Activated CD4-positive, alpha-beta T cell treated with anti-CD3 and anti-CD28 coated beads, Interleukin-2, amount 10 ng/mL, durations not matched to agents 7 days and 5 days (primary cell): ENCODE measurements at regions not wholly inside any gene's neighbourhood (a gene's known extent, or its start where the extent isn't known, plus 50 kb on each side); places are given as distances from the start of the nearest gene placed in this dataset.

Experiments used
- CTCF ChIA-PET: fragments of 350-600 bp; sonication (Branson Sonifier 250); formaldehyde crosslinking; loops from one replicate; lab custom pipeline; 2021; ENCODE audit warnings: antibody characterized with exemption; lab: Charles Lee
- POLR2A ChIA-PET: fragments of 350-600 bp; sonication (Branson Sonifier 250); formaldehyde crosslinking; loops from one replicate; lab custom pipeline; 2021; ENCODE audit warnings: antibody characterized with exemption; lab: Charles Lee
- DNase-seq: peaks from one replicate; pipeline ENCODE4 v3.0.0-alpha.2; 2020
- H3K27ac Mint-ChIP-seq: one replicate; pipeline ENCODE4 v1.8.0; 2021; ENCODE audit warnings: mild to moderate bottlenecking, moderate library complexity, mixed read lengths
- H3K27me3 Mint-ChIP-seq: one replicate; pipeline ENCODE4 v1.8.0; 2021; ENCODE audit warnings: mixed read lengths
- H3K36me3 Mint-ChIP-seq: one replicate; pipeline ENCODE4 v1.8.0; 2021; ENCODE audit warnings: low read depth, mixed read lengths
- H3K4me1 Mint-ChIP-seq: one replicate; pipeline ENCODE4 v1.8.0; 2021; ENCODE audit warnings: mixed read lengths
- H3K4me3 Mint-ChIP-seq: one replicate; pipeline ENCODE4 v1.8.0; 2021; ENCODE audit warnings: mild to moderate bottlenecking, moderate library complexity, mixed read lengths
- H3K9me3 Mint-ChIP-seq: one replicate; pipeline ENCODE4 v1.8.0; 2021; ENCODE audit warnings: mixed read lengths

- CTCF ChIA-PET: no interaction called here
- no peak overlapping the region for H3K27ac Mint-ChIP-seq
- no peaks in the 10 kb centered on the region for H3K4me1 Mint-ChIP-seq
- no peaks in the 10 kb centered on the region for H3K36me3 Mint-ChIP-seq
- POLR2A ChIA-PET: no interaction called here
- H3K9me3 Mint-ChIP-seq: no peaks in the 10 kb centered on the region
- H3K27me3 Mint-ChIP-seq: no peaks in the 10 kb centered on the region
- no peak overlapping the region for H3K4me3 Mint-ChIP-seq
- DNase-seq: no peak
Observed at GRCh38 chr5:165714598-165714997, 2209.2 kb downstream of the MAT2B start.

DNA sequence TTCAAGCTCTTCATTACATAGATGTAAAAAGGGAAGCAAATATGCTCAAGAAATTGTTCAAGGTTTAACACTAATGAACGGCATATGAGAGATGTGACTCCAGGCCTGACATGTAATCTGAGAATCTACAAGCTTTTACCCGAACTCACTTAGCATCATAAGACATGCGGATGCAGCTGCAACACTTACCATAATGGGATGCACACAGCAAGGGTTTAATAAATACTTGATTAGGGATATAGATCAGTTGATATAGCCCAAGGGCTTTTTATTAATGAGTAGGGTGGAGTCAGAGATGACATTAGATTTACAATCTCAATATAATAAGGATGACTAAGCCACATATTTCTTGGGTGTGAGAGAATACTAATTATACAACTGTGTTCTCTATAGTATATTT is 2215.5 kb downstream of the MAT2B start:
- H3K9me3 Mint-ChIP-seq: peaks cover 2% of the 10 kb centered on the region
- ChIA-PET CTCF (no interaction called here), POLR2A (no interaction called here)
- no peak overlapping the region for H3K27ac Mint-ChIP-seq
- H3K27me3 Mint-ChIP-seq: no peaks in the 10 kb centered on the region
- H3K36me3 Mint-ChIP-seq: no peaks in the 10 kb centered on the region
- no peak for DNase-seq
- no peak overlapping the region for H3K4me3 Mint-ChIP-seq
- no peaks in the 10 kb centered on the region for H3K4me1 Mint-ChIP-seq

- Mint-ChIP-seq H3K4me3 (no peak overlapping the region), H3K4me1 (no peaks in the 10 kb centered on the region), H3K27ac (no peak overlapping the region), H3K27me3 (no peaks in the 10 kb centered on the region), H3K9me3 (peaks cover 2% of the 10 kb centered on the region), H3K36me3 (no peaks in the 10 kb centered on the region)
- no peak for DNase-seq
- POLR2A ChIA-PET: no interaction called here
- CTCF ChIA-PET: no interaction called here
Observed at GRCh38 chr5:165722401-165722800, 2217.0 kb downstream of the MAT2B start.

DNA sequence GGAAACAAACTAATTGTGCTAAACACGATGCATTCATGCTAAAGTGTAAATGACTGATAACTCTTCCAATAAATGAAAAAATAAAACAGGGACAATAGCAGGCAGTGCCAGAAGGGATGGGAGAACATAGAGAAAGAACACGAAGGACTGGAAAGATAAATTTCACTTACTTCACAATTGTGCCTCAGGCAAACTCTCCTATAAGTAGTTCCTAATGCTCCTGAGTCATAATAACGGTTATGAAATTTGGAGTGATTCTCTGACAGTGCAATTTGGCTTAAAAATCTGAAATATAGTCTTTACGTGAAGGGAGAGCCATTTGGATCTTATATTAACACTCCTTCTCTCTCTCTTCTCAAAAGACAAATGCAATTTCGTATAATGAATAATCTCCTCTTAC is 2218.5 kb downstream of the MAT2B start:
- no peak overlapping the region for H3K4me3 Mint-ChIP-seq
- H3K27ac Mint-ChIP-seq: no peak overlapping the region
- no peaks in the 10 kb centered on the region for H3K27me3 Mint-ChIP-seq
- no peak for DNase-seq
- H3K4me1 Mint-ChIP-seq: no peaks in the 10 kb centered on the region
- H3K9me3 Mint-ChIP-seq: peaks cover 2% of the 10 kb centered on the region
- no peaks in the 10 kb centered on the region for H3K36me3 Mint-ChIP-seq
- CTCF ChIA-PET: no interaction called here
- POLR2A ChIA-PET: no interaction called here

GRCh38 chr5:165728425-165728824 is 2223.0 kb downstream of the MAT2B start:
- DNase-seq: no peak
- H3K4me1 Mint-ChIP-seq: no peaks in the 10 kb centered on the region
- H3K9me3 Mint-ChIP-seq: no peaks in the 10 kb centered on the region
- no peak overlapping the region for H3K27ac Mint-ChIP-seq
- H3K4me3 Mint-ChIP-seq: no peak overlapping the region
- CTCF ChIA-PET: no interaction called here
- POLR2A ChIA-PET: no interaction called here
- H3K36me3 Mint-ChIP-seq: no peaks in the 10 kb centered on the region
- H3K27me3 Mint-ChIP-seq: no peaks in the 10 kb centered on the region

DNA sequence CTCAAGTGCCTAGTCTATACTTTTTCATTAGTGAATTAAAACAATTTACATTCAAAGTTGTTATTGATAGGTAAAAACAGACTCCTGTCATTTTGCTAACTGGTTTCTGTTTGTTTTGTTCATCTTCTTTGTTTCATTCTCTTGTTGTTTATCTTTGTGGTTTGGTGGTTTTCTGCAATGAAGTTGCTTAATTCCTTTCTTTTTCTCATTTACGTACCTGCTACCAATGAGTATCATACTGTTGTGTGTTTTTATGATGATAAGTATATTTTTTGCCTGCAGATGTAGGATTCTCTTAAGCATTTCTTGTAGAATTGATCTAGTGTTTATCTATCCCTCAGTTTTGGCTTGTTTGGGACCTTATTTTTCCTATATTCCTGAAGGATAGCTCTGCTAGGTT is 2230.0 kb downstream of the MAT2B start:
- Mint-ChIP-seq H3K4me1 (no peaks in the 10 kb centered on the region), H3K4me3 (no peak overlapping the region), H3K27me3 (no peaks in the 10 kb centered on the region), H3K9me3 (peaks cover 2% of the 10 kb centered on the region), H3K36me3 (no peaks in the 10 kb centered on the region), H3K27ac (no peak overlapping the region)
- ChIA-PET POLR2A (no interaction called here), CTCF (no interaction called here)
- DNase-seq: no peak

DNA sequence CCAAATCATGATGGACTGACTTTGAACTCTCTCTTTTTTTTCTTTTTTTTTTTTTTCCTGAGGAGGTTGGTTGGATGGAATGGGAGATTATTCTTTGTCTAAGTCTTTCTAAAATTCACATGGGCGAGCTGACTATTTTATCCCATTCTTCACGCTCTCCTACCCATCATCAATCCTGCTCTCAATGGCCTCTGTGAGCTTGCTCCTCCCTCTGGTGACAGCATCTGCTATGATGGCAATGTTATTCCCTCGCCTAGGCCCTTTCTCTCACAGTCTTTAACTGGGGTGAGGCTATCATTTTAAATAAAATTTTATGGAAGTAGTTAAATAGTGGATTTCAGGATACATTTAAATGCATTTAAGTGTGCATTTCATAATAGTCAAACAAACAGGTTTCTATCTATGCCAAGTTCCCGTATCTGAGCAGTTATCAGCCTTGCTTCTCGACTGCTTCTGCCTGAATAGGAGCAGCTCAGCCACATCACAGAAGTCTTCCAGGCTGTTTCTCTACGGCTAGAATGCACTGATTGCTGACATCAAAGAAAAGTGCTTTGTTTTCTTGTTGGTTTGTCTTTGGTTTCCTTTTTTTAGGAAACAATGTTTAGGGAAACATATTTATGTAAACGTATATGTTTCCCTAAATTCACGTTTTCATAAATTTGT is 2233.8 kb downstream of the MAT2B start:
- Mint-ChIP-seq H3K4me1 (no peaks in the 10 kb centered on the region), H3K36me3 (no peaks in the 10 kb centered on the region), H3K4me3 (no peak overlapping the region), H3K27me3 (no peaks in the 10 kb centered on the region), H3K9me3 (peaks cover 2% of the 10 kb centered on the region), H3K27ac (no peak overlapping the region)
- DNase-seq: no peak
- ChIA-PET CTCF (interaction anchor here (0.6 kb wide), 1 partner anchor 58 kb away, joined by 3 read pairs; no protein-coding TSS in a partner anchor), POLR2A (no interaction called here)

DNA sequence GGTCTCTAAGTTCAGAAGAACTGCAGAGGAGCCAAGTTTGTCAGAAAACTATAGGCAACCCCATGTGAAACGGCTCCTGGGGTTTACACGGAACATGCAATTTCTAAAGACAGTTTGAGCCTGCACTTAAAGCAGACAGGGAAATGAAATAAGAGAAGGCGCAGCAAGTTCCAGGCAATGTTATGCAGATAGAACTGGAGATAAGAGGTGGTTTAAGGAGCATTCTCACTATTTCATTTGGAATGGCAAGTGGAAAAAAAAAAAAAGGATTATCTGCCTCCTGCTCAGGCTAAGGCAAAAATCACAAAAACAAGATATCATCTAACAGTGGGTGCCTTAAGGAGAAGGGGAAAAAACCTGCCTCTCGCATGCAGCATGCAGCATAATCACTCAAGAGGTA is 2252.4 kb downstream of the MAT2B start:
- CTCF ChIA-PET: no interaction called here
- no peak overlapping the region for H3K4me3 Mint-ChIP-seq
- H3K9me3 Mint-ChIP-seq: peaks cover 7% of the 10 kb centered on the region
- POLR2A ChIA-PET: no interaction called here
- no peak for DNase-seq
- no peak overlapping the region for H3K27ac Mint-ChIP-seq
- H3K36me3 Mint-ChIP-seq: no peaks in the 10 kb centered on the region
- H3K27me3 Mint-ChIP-seq: no peaks in the 10 kb centered on the region
- H3K4me1 Mint-ChIP-seq: no peaks in the 10 kb centered on the region

- no peaks in the 10 kb centered on the region for H3K4me1 Mint-ChIP-seq
- DNase-seq: no peak
- CTCF ChIA-PET: no interaction called here
- H3K9me3 Mint-ChIP-seq: peaks cover 7% of the 10 kb centered on the region
- H3K4me3 Mint-ChIP-seq: no peak overlapping the region
- POLR2A ChIA-PET: no interaction called here
- no peaks in the 10 kb centered on the region for H3K36me3 Mint-ChIP-seq
- H3K27ac Mint-ChIP-seq: no peak overlapping the region
- no peaks in the 10 kb centered on the region for H3K27me3 Mint-ChIP-seq
Observed at GRCh38 chr5:165775111-165775510, 2269.7 kb downstream of the MAT2B start.

DNA sequence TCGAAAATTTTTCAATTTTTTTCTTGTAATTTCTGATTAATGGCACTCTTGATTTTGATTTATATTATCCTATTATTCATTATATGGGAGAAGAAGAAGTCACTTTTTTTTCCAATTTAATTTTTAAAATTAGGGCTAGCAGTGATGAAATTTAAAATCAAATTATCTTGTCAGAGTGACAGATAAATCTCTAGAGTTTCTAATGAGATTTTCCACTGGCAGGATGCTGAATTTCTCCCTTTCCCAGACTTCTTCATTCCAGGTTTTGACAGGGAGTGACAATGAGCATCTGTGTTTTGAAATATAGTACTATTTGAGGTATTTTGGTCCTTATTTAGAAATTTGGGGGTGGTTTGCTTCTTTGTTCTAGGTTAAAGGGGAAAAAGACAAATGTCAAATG is 2274.1 kb downstream of the MAT2B start:
- POLR2A ChIA-PET: no interaction called here
- H3K36me3 Mint-ChIP-seq: no peaks in the 10 kb centered on the region
- H3K27ac Mint-ChIP-seq: no peak overlapping the region
- no peaks in the 10 kb centered on the region for H3K27me3 Mint-ChIP-seq
- no peak overlapping the region for H3K4me3 Mint-ChIP-seq
- peaks cover 11% of the 10 kb centered on the region for H3K9me3 Mint-ChIP-seq
- H3K4me1 Mint-ChIP-seq: no peaks in the 10 kb centered on the region
- no peak for DNase-seq
- CTCF ChIA-PET: no interaction called here

DNA sequence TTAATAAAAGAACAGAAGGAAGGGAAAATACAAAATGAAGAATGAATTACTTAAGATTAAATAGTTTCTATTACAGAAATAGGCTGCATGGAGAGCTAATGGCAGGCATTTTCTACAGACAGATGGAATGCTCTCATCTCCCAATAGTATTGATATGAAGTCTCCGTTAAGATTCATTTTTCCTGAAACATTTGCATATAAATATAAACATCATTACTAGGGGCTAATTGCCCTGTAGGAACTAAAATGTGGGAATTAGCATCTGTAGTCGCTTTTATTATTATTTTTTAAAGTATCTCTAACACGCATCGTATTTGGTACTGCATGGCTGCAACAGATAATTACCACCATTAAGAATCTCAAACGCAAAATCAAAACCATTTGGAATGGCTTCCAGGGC is 2275.5 kb downstream of the MAT2B start:
- Mint-ChIP-seq H3K4me3 (no peak overlapping the region), H3K27me3 (no peaks in the 10 kb centered on the region), H3K36me3 (no peaks in the 10 kb centered on the region), H3K9me3 (peaks cover 11% of the 10 kb centered on the region), H3K27ac (no peak overlapping the region), H3K4me1 (no peaks in the 10 kb centered on the region)
- POLR2A ChIA-PET: no interaction called here
- no peak for DNase-seq
- CTCF ChIA-PET: no interaction called here

- DNase-seq: no peak
- H3K27me3 Mint-ChIP-seq: no peaks in the 10 kb centered on the region
- no peak overlapping the region for H3K4me3 Mint-ChIP-seq
- H3K9me3 Mint-ChIP-seq: peaks cover 7% of the 10 kb centered on the region
- H3K4me1 Mint-ChIP-seq: no peaks in the 10 kb centered on the region
- CTCF ChIA-PET: interaction anchor here (0.5 kb wide), 1 partner anchor 775 kb away, joined by 3 read pairs; no protein-coding TSS in a partner anchor
- no peak overlapping the region for H3K27ac Mint-ChIP-seq
- no peaks in the 10 kb centered on the region for H3K36me3 Mint-ChIP-seq
- POLR2A ChIA-PET: no interaction called here
Observed at GRCh38 chr5:165781738-165782137, 2276.3 kb downstream of the MAT2B start.

DNA sequence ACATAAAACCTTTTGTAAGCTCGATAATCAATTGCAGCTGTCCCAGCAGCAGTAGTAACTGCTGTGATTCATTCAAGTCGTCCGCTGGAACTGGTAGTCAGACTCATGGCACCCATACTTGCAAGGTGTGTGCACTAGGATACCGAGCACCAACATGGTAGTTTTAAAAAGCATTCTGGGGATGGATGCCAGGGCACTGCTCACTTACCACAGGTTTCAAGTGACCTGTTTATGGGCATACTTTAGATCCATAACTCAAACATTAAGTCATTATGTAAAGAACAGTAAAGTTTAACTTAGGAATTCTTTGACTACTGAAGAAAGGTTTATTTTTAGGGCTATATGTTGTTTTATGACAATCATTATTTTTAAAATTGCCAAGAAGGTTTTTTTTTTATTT is 2277.6 kb downstream of the MAT2B start:
- Mint-ChIP-seq H3K36me3 (no peaks in the 10 kb centered on the region), H3K27me3 (no peaks in the 10 kb centered on the region), H3K4me1 (no peaks in the 10 kb centered on the region), H3K27ac (no peak overlapping the region), H3K4me3 (no peak overlapping the region), H3K9me3 (peaks cover 5% of the 10 kb centered on the region)
- no peak for DNase-seq
- POLR2A ChIA-PET: no interaction called here
- CTCF ChIA-PET: no interaction called here

- Mint-ChIP-seq H3K27me3 (no peaks in the 10 kb centered on the region), H3K27ac (no peak overlapping the region)
- DNase-seq: no peak
Observed at GRCh38 chr5:165786073-165786472, 2280.7 kb downstream of the MAT2B start.

More at GRCh38 chr5:165786073-165786472, 2280.7 kb downstream of the MAT2B start:
- Mint-ChIP-seq H3K36me3 (no peaks in the 10 kb centered on the region), H3K9me3 (peaks cover 8% of the 10 kb centered on the region), H3K4me3 (no peak overlapping the region), H3K4me1 (no peaks in the 10 kb centered on the region)
- ChIA-PET CTCF (no interaction called here), POLR2A (no interaction called here)
